ENCODE measurements at regions not wholly inside any gene's neighbourhood (a gene's known extent, or its start where the extent isn't known, plus 50 kb on each side); places are given as distances from the start of the nearest gene placed in this dataset.
"Not testable (repeated sequence)": the region's sequence is repeated elsewhere in the genome, so short reads cannot be mapped to it uniquely, and the experiment has no call there.

DNA sequence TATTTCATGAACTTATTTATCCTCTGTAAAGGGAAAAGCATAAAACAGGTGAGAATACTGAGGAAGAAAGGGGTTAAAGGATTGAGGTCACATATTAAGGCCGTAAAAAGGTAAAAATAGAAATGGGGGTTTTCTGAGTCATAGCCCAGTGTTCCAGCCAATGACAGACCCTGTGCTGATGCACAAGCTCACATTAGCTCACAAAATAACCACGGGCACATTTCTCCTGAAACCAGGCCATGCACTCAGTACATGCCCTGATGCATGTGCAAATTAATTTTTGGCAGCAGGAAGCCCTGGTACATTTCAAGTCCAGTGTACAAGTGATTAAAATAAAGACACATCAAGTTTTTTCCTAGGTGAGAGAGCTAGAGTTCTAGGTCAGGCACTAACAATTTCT, 194.4 kb downstream of the TMEM200A start:
- H3K4me3 ChIP-seq (replicated peaks; ENCODE audit: insufficient read depth, low read length) = no peak overlapping the region
- no peaks in the 10 kb centered on the region for H3K27me3 ChIP-seq (ENCODE audit: insufficient read depth, poor library complexity, severe bottlenecking)
- no peak overlapping the region for H3K27ac ChIP-seq (replicated peaks)
- no peak for DNase-seq (ENCODE audit: low read depth in 1 of 2, low spot score in 1 of 2)
- TF ChIP-seq, protein P1, sequence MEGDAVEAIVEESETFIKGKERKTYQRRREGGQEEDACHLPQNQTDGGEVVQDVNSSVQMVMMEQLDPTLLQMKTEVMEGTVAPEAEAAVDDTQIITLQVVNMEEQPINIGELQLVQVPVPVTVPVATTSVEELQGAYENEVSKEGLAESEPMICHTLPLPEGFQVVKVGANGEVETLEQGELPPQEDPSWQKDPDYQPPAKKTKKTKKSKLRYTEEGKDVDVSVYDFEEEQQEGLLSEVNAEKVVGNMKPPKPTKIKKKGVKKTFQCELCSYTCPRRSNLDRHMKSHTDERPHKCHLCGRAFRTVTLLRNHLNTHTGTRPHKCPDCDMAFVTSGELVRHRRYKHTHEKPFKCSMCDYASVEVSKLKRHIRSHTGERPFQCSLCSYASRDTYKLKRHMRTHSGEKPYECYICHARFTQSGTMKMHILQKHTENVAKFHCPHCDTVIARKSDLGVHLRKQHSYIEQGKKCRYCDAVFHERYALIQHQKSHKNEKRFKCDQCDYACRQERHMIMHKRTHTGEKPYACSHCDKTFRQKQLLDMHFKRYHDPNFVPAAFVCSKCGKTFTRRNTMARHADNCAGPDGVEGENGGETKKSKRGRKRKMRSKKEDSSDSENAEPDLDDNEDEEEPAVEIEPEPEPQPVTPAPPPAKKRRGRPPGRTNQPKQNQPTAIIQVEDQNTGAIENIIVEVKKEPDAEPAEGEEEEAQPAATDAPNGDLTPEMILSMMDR (IDR thresholded peaks at IDR 0.05; ENCODE audit: insufficient read depth, low read length) = no peak
- TF ChIP-seq SPI1 (IDR thresholded peaks at IDR 0.05; ENCODE audit: borderline replicate concordance, low read depth) (no peak), POLR2AphosphoS5 (IDR thresholded peaks at IDR 0.05; ENCODE audit: low read depth) (no peak), GABPA (IDR thresholded peaks at IDR 0.05; ENCODE audit: low read depth) (no peak)
- TF ChIP-seq, protein P2, sequence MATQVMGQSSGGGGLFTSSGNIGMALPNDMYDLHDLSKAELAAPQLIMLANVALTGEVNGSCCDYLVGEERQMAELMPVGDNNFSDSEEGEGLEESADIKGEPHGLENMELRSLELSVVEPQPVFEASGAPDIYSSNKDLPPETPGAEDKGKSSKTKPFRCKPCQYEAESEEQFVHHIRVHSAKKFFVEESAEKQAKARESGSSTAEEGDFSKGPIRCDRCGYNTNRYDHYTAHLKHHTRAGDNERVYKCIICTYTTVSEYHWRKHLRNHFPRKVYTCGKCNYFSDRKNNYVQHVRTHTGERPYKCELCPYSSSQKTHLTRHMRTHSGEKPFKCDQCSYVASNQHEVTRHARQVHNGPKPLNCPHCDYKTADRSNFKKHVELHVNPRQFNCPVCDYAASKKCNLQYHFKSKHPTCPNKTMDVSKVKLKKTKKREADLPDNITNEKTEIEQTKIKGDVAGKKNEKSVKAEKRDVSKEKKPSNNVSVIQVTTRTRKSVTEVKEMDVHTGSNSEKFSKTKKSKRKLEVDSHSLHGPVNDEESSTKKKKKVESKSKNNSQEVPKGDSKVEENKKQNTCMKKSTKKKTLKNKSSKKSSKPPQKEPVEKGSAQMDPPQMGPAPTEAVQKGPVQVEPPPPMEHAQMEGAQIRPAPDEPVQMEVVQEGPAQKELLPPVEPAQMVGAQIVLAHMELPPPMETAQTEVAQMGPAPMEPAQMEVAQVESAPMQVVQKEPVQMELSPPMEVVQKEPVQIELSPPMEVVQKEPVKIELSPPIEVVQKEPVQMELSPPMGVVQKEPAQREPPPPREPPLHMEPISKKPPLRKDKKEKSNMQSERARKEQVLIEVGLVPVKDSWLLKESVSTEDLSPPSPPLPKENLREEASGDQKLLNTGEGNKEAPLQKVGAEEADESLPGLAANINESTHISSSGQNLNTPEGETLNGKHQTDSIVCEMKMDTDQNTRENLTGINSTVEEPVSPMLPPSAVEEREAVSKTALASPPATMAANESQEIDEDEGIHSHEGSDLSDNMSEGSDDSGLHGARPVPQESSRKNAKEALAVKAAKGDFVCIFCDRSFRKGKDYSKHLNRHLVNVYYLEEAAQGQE (IDR thresholded peaks at IDR 0.05; ENCODE audit: insufficient replicate concordance, low read depth) = no peak

DNA sequence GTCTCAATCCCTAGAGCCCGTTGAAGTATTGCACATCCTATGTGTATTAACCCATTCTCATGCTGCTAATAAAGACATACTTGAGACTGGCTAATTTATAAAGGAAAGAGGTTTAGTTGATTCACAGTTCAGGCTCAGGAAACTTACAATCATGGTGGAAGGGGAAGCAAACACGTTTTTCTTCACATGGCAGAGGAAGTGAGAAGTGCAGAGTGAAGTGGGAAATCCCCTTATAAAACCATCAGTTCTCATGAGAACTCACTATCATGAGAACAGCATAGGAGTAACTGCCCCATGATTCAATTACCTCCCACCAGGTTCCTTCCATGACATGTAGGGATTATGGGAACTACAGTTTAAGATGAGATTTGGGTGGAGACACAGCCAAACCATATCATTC, 195.3 kb downstream of the TMEM200A start:
- not testable (repeated sequence) for H3K4me3 ChIP-seq (replicated peaks; ENCODE audit: insufficient read depth, low read length); DNase-seq (ENCODE audit: low read depth in 1 of 2, low spot score in 1 of 2); H3K27me3 ChIP-seq (ENCODE audit: insufficient read depth, poor library complexity, severe bottlenecking); H3K27ac ChIP-seq (replicated peaks)

DNA sequence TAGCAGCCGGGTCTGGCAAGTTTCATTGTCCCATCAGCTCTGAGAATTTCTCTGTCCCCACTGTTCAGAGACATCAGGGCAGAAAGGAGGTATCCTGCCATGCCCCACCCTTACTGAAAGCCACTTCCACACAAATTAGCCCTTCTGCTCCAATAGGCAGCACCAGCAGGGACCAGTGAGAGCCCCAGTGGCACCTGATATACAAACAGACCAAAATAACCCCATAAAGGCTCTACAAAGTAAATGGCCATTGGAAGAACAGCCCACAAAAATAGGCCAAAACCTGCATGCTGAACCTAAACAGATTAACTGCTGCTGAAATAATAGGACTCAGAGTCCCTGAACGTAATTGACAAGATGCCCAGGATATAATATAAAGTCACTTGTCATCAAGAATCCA, 199.9 kb downstream of the TMEM200A start:
- no peak for DNase-seq (ENCODE audit: low read depth in 1 of 2, low spot score in 1 of 2)
- no peak for TF ChIP-seq GABPA (IDR thresholded peaks at IDR 0.05; ENCODE audit: low read depth)
- no peak for TF ChIP-seq POLR2AphosphoS5 (IDR thresholded peaks at IDR 0.05; ENCODE audit: low read depth)
- TF ChIP-seq, protein P2 (IDR thresholded peaks at IDR 0.05; ENCODE audit: insufficient replicate concordance, low read depth) = no peak
- TF ChIP-seq SPI1 (IDR thresholded peaks at IDR 0.05; ENCODE audit: borderline replicate concordance, low read depth) = no peak
- TF ChIP-seq, protein P1 (IDR thresholded peaks at IDR 0.05; ENCODE audit: insufficient read depth, low read length) = no peak
- H3K27ac ChIP-seq (replicated peaks) = no peak overlapping the region
- H3K27me3 ChIP-seq (ENCODE audit: insufficient read depth, poor library complexity, severe bottlenecking) = no peaks in the 10 kb centered on the region
- no peak overlapping the region for H3K4me3 ChIP-seq (replicated peaks; ENCODE audit: insufficient read depth, low read length)

DNA sequence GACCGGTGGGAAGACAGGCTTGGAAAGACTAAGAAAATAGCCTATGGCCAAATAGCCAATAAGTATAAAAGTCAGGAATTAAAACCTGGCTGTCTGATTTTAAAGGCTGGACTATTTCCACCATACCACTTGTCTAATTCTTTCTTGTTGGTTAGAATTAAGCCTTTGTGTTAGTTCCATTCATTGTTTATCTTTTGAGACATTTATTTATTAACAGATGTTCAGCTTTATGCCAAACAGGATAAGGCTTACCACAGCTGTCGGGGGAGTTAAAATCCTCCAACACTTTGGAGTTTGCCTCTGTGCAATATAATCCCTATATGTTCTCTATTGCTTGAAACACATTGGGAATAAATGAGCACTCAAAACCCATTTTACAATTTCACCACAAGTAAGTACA, 208.3 kb downstream of the TMEM200A start:
- H3K4me3 ChIP-seq (replicated peaks; ENCODE audit: insufficient read depth, low read length) = no peak overlapping the region
- TF ChIP-seq, protein P2 (IDR thresholded peaks at IDR 0.05; ENCODE audit: insufficient replicate concordance, low read depth) = no peak
- TF ChIP-seq, protein P1 (IDR thresholded peaks at IDR 0.05; ENCODE audit: insufficient read depth, low read length) = no peak
- TF ChIP-seq GABPA (IDR thresholded peaks at IDR 0.05; ENCODE audit: low read depth) = no peak
- TF ChIP-seq POLR2AphosphoS5 (IDR thresholded peaks at IDR 0.05; ENCODE audit: low read depth) = no peak
- no peak for TF ChIP-seq SPI1 (IDR thresholded peaks at IDR 0.05; ENCODE audit: borderline replicate concordance, low read depth)

More for the DNA sequence above, 208.3 kb downstream of the TMEM200A start:
- no peak for DNase-seq (ENCODE audit: low read depth in 1 of 2, low spot score in 1 of 2)
- no peak overlapping the region for H3K27ac ChIP-seq (replicated peaks)
- H3K27me3 ChIP-seq (ENCODE audit: insufficient read depth, poor library complexity, severe bottlenecking) = no peaks in the 10 kb centered on the region
